ENCODE measurements at regions not wholly inside any gene's neighbourhood (a gene's known extent, or its start where the extent isn't known, plus 50 kb on each side); places are given as distances from the start of the nearest gene placed in this dataset.

- DNase-seq (no peak), ATAC-seq (no peak)
- H3K4me3 ChIP-seq, result no peak overlapping the region
- H3K36me3 ChIP-seq (ENCODE audit: low read depth), result no peaks in the 10 kb centered on the region
- TF ChIP-seq CTCF (IDR thresholded peaks at IDR 0.05), result no peak
- no peaks in the 10 kb centered on the region for H3K9me3 ChIP-seq
- H3K4me1 ChIP-seq (ENCODE audit: low read depth), result peaks cover 19% of the 10 kb centered on the region
- intact Hi-C loops (cut with DNase I, micrococcal nuclease), result no loop called here
These were observed 326.2 kb upstream of the PRDM1 start for GRCh38 chr6:105759946-105760345.

- Histone ChIP-seq H3K4me1 (ENCODE audit: low read depth) (peaks cover 19% of the 10 kb centered on the region), H3K4me3 (no peak overlapping the region), H3K36me3 (ENCODE audit: low read depth) (no peaks in the 10 kb centered on the region), H3K9me3 (no peaks in the 10 kb centered on the region)
- intact Hi-C loops (cut with DNase I, micrococcal nuclease), result no loop called here
- ATAC-seq, result peak; percentile 70
- DNase-seq, result no peak
- no peak for TF ChIP-seq CTCF (IDR thresholded peaks at IDR 0.05)
These were observed 327.1 kb upstream of the PRDM1 start for GRCh38 chr6:105759015-105759414.

GRCh38 chr6:105757512-105758200 is 328.5 kb upstream of the PRDM1 start:
- ATAC-seq (peak; percentile 39), DNase-seq (no peak)
- no peaks in the 10 kb centered on the region for H3K9me3 ChIP-seq
- no peak overlapping the region for H3K4me3 ChIP-seq
- peaks cover 19% of the 10 kb centered on the region for H3K4me1 ChIP-seq (ENCODE audit: low read depth)
- intact Hi-C loops (cut with DNase I, micrococcal nuclease), result no loop called here
- TF ChIP-seq CTCF (IDR thresholded peaks at IDR 0.05), result no peak
- no peaks in the 10 kb centered on the region for H3K36me3 ChIP-seq (ENCODE audit: low read depth)

- no peak for TF ChIP-seq CTCF (IDR thresholded peaks at IDR 0.05)
- H3K4me3 ChIP-seq, result no peak overlapping the region
- no peaks in the 10 kb centered on the region for H3K9me3 ChIP-seq
- DNase-seq (no peak), ATAC-seq (no peak)
- no peaks in the 10 kb centered on the region for H3K36me3 ChIP-seq (ENCODE audit: low read depth)
- intact Hi-C loops (cut with DNase I, micrococcal nuclease), result no loop called here
- peaks cover 18% of the 10 kb centered on the region for H3K4me1 ChIP-seq (ENCODE audit: low read depth)
These were observed 330.3 kb upstream of the PRDM1 start for GRCh38 chr6:105755885-105756284.

GRCh38 chr6:105753620-105754211 is 332.4 kb upstream of the PRDM1 start:
- Histone ChIP-seq H3K9me3 (no peaks in the 10 kb centered on the region), H3K4me1 (ENCODE audit: low read depth) (no peaks in the 10 kb centered on the region), H3K36me3 (ENCODE audit: low read depth) (no peaks in the 10 kb centered on the region), H3K4me3 (no peak overlapping the region)
- intact Hi-C loops (cut with DNase I, micrococcal nuclease), result no loop called here
- peak in 1 of 3 donors; percentile 21 for DNase-seq
- no peak for ATAC-seq
- TF ChIP-seq CTCF (IDR thresholded peaks at IDR 0.05), result no peak

All from mucosa of descending colon (tissue), 3 donors.